DMS 273 (cell line): ENCODE measurements at regions not wholly inside any gene's neighbourhood (a gene's known extent, or its start where the extent isn't known, plus 50 kb on each side); places are given as distances from the start of the nearest gene placed in this dataset.

ENCODE experiments used
- DNase-seq: peaks from one replicate; lab custom pipeline; 2025; ENCODE audit not compliant: unreplicated experiment; lab: John Stamatoyannopoulos, UW

GRCh38 chr6:17225767-17226630 lies 55.2 kb upstream of the RBM24 start:
- peak; percentile 35 for DNase-seq

- DNase-seq: no peak
Measured at GRCh38 chr6:17226786-17227233, 54.4 kb upstream of the RBM24 start.

- DNase-seq: no peak
Measured at GRCh38 chr6:17227403-17227802, 53.8 kb upstream of the RBM24 start.
